Tibial nerve (tissue), 4 donors: ENCODE measurements at regions not wholly inside any gene's neighbourhood (a gene's known extent, or its start where the extent isn't known, plus 50 kb on each side); places are given as distances from the start of the nearest gene placed in this dataset.

ENCODE experiments used
- DNase-seq, 2 donors: peaks; one replicate each; pipeline ENCODE4 v3.0.0-alpha.2; 2019; ENCODE audit warnings: low spot score in 2 of 2
- H3K27ac ChIP-seq, 4 donors: fragments of 200-600 bp; sonication (generic) in 3 of 4; one replicate each; pipeline ENCODE4 v1.5.1; 2017 to 2019; ENCODE audit warnings: mild to moderate bottlenecking in 1 of 4
- H3K27me3 ChIP-seq, 2 donors: fragments of 200-600 bp; sonication (generic) in 1 of 2; one replicate each; pipeline versions ENCODE4 v1.5.1 to v1.6.0; 2017 to 2019
- H3K36me3 ChIP-seq, 3 donors: fragments of 200-600 bp; sonication (generic); one replicate each; pipeline ENCODE4 v1.5.1; 2018 to 2019
- H3K4me1 ChIP-seq, 4 donors: fragments of 200-600 bp; sonication (generic) in 3 of 4; one replicate each; pipeline ENCODE4 v1.5.1; 2017 to 2019
- H3K4me3 ChIP-seq, 4 donors: fragments of 200-600 bp; sonication (generic) in 3 of 4; one replicate each; pipeline ENCODE4 v1.5.1; 2017 to 2019; ENCODE audit warnings: mild to moderate bottlenecking in 1 of 4, moderate library complexity in 1 of 4
- H3K9me3 ChIP-seq, 4 donors: fragments of 200-600 bp; sonication (generic) in 3 of 4; one replicate each; pipeline ENCODE4 v1.5.1; 2017 to 2019
- EP300 ChIP-seq, 2 donors: sonication (generic); formaldehyde crosslinking; IDR thresholded peaks; one replicate each; pipeline ENCODE4 v1.6.1; 2017; ENCODE audit warnings: antibody characterized with exemption in 2 of 2, mild to moderate bottlenecking in 1 of 2
- POLR2A ChIP-seq, 2 donors: fragments of 450-650 bp; IDR thresholded peaks; one replicate each; pipeline ENCODE4 v1.6.1; 2017; ENCODE audit warnings: antibody characterized with exemption in 2 of 2, mild to moderate bottlenecking in 2 of 2, moderate library complexity in 2 of 2
- WGBS, 2 donors: methylation state at CpG; one replicate each; pipeline ENCODE4 v1.1.5; 2018; 5-methylcytosine and 5-hydroxymethylcytosine counted together
- TF ChIP-seq, protein P1 (sequence below), 5 experiments: fragments of 200-600 bp in 3 of 5; fragments of 450-650 bp in 2 of 5; sonication (generic) in 3 of 5; IDR thresholded peaks; one replicate each; pipeline ENCODE4 v1.5.1; 2016 to 2019; ENCODE audit warnings: antibody characterized with exemption in 5 of 5, mild to moderate bottlenecking in 3 of 5, moderate library complexity in 2 of 5

- no peak for TF ChIP-seq EP300 (IDR thresholded peaks at IDR 0.05)
- TF ChIP-seq POLR2A (IDR thresholded peaks at IDR 0.05) = no peak
- TF ChIP-seq, protein P1, sequence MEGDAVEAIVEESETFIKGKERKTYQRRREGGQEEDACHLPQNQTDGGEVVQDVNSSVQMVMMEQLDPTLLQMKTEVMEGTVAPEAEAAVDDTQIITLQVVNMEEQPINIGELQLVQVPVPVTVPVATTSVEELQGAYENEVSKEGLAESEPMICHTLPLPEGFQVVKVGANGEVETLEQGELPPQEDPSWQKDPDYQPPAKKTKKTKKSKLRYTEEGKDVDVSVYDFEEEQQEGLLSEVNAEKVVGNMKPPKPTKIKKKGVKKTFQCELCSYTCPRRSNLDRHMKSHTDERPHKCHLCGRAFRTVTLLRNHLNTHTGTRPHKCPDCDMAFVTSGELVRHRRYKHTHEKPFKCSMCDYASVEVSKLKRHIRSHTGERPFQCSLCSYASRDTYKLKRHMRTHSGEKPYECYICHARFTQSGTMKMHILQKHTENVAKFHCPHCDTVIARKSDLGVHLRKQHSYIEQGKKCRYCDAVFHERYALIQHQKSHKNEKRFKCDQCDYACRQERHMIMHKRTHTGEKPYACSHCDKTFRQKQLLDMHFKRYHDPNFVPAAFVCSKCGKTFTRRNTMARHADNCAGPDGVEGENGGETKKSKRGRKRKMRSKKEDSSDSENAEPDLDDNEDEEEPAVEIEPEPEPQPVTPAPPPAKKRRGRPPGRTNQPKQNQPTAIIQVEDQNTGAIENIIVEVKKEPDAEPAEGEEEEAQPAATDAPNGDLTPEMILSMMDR (IDR thresholded peaks at IDR 0.05) = no peak
- H3K4me3 ChIP-seq = no peak overlapping the region
- H3K9me3 ChIP-seq = peaks cover 0 to 12% (median 1%) of the 10 kb centered on the region in 4 donors
- no peaks in the 10 kb centered on the region for H3K27me3 ChIP-seq
- H3K27ac ChIP-seq = no peak overlapping the region
- H3K4me1 ChIP-seq = no peaks in the 10 kb centered on the region
- no peaks in the 10 kb centered on the region for H3K36me3 ChIP-seq
- DNase-seq = no peak
Measured at GRCh38 chr3:118447339-118447738, 587.3 kb downstream of the IGSF11 start.

DNA sequence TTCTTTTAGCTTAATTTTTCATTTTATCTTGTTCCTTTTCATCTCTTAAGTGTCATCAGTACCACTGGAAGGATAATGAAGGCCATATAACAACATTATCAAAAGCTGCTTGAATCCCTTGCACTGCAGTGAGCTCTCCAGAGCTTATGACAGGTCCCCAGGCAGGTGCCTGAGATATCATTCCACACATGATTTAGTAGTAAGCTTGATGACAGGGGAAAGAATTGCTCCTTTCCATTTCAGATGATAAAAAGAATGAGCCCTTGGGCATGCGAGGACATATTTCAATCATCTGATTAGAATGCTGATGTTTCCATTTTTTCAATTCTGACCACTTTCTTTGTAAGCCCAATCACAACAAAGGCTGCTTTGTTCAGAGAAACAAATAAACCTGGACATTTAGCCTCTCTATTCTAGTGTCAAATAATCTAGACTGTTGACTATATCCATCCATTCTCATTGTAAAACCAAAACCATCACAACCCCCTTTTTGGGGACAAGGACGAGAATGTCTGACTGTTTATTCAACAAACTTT lies 567.8 kb downstream of the IGSF11 start:
- H3K27me3 ChIP-seq = no peaks in the 10 kb centered on the region
- no peak for DNase-seq
- H3K4me1 ChIP-seq = no peaks in the 10 kb centered on the region
- 46 to 57% methylated on average over 2 of the region's 2 CpGs for WGBS, 2 donors
- no peaks in the 10 kb centered on the region for H3K9me3 ChIP-seq
- H3K27ac ChIP-seq = no peak overlapping the region
- H3K4me3 ChIP-seq = no peak overlapping the region
- H3K36me3 ChIP-seq = no peaks in the 10 kb centered on the region
- TF ChIP-seq POLR2A (IDR thresholded peaks at IDR 0.05) (no peak), EP300 (IDR thresholded peaks at IDR 0.05) (no peak)
- TF ChIP-seq, protein P1 (IDR thresholded peaks at IDR 0.05) = no peak

- DNase-seq = no peak
- TF ChIP-seq, protein P1 (IDR thresholded peaks at IDR 0.05) = no peak
- TF ChIP-seq POLR2A (IDR thresholded peaks at IDR 0.05) (no peak), EP300 (IDR thresholded peaks at IDR 0.05) (no peak)
- no peak overlapping the region for H3K4me3 ChIP-seq
Measured at GRCh38 chr3:118468801-118469200, 565.8 kb downstream of the IGSF11 start.

DNA sequence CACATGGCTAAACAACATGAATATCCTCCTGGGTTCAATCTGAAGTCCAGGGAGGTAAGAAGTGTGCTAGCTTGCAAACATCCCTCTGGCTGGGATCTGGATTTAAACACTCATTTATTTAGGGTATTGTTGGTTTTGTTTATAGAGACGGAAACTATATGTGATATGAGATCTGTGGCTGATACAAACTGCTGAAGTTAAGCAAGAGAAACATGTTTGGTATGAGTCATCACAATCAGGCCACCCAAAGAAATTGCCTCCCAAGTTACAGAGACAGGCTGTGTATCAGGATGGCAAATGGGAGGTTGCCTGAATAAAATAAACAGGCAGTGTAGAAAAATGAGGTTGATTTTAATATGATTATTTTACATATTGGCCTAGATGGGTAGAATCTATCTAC lies 562.1 kb downstream of the IGSF11 start:
- TF ChIP-seq, protein P1 (IDR thresholded peaks at IDR 0.05) = no peak
- TF ChIP-seq POLR2A (IDR thresholded peaks at IDR 0.05) (no peak), EP300 (IDR thresholded peaks at IDR 0.05) (no peak)
- Histone ChIP-seq H3K9me3 (no peaks in the 10 kb centered on the region), H3K4me1 (no peaks in the 10 kb centered on the region), H3K4me3 (no peak overlapping the region), H3K36me3 (no peaks in the 10 kb centered on the region), H3K27ac (no peak overlapping the region), H3K27me3 (no peaks in the 10 kb centered on the region)
- WGBS, 2 donors = 65 to 82% methylated on average over 1 of the region's 1 CpG
- no peak for DNase-seq

More at GRCh38 chr3:118468801-118469200, 565.8 kb downstream of the IGSF11 start:
- Histone ChIP-seq H3K4me1 (no peaks in the 10 kb centered on the region), H3K27me3 (no peaks in the 10 kb centered on the region), H3K9me3 (no peaks in the 10 kb centered on the region), H3K27ac (no peak overlapping the region), H3K36me3 (no peaks in the 10 kb centered on the region)

DNA sequence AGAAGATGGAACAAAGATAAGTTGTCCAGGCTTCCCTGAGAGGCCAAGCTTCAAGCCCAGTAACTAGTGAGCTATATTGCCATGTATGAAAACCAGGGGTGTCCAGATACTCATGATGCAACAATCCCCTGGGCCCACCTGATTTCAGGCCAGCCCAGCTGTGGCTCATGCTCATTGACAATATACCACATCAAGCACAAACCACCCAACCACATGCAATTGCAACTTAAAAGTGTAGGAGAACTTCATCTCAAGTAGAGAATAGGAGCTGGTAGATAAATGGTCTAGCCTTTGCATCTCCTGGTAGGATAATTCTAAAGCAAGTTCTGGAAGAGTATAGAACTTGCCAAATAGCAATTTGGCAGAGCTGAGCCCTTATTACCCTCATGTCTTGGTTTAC lies 561.3 kb downstream of the IGSF11 start:
- Histone ChIP-seq H3K27ac (no peak overlapping the region), H3K9me3 (no peaks in the 10 kb centered on the region), H3K4me3 (no peak overlapping the region), H3K4me1 (no peaks in the 10 kb centered on the region), H3K36me3 (no peaks in the 10 kb centered on the region), H3K27me3 (no peaks in the 10 kb centered on the region)
- TF ChIP-seq POLR2A (IDR thresholded peaks at IDR 0.05) (no peak), EP300 (IDR thresholded peaks at IDR 0.05) (no peak)
- TF ChIP-seq, protein P1 (IDR thresholded peaks at IDR 0.05) = no peak
- DNase-seq = no peak
